ENCODE measurements at regions not wholly inside any gene's neighbourhood (a gene's known extent, or its start where the extent isn't known, plus 50 kb on each side); places are given as distances from the start of the nearest gene placed in this dataset.

- H3K4me3 ChIP-seq (ENCODE audit: low read depth, low read length): no peak overlapping the region
- TF ChIP-seq, protein P1, sequence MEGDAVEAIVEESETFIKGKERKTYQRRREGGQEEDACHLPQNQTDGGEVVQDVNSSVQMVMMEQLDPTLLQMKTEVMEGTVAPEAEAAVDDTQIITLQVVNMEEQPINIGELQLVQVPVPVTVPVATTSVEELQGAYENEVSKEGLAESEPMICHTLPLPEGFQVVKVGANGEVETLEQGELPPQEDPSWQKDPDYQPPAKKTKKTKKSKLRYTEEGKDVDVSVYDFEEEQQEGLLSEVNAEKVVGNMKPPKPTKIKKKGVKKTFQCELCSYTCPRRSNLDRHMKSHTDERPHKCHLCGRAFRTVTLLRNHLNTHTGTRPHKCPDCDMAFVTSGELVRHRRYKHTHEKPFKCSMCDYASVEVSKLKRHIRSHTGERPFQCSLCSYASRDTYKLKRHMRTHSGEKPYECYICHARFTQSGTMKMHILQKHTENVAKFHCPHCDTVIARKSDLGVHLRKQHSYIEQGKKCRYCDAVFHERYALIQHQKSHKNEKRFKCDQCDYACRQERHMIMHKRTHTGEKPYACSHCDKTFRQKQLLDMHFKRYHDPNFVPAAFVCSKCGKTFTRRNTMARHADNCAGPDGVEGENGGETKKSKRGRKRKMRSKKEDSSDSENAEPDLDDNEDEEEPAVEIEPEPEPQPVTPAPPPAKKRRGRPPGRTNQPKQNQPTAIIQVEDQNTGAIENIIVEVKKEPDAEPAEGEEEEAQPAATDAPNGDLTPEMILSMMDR (conservative IDR thresholded peaks at IDR 0.05; ENCODE audit: low read depth, low read length): no peak
- DNase-seq (ENCODE audit: low read depth): no peak
Measured at GRCh38 chr10:10952800-10953199, 64.9 kb upstream of the CELF2 start.

DNA sequence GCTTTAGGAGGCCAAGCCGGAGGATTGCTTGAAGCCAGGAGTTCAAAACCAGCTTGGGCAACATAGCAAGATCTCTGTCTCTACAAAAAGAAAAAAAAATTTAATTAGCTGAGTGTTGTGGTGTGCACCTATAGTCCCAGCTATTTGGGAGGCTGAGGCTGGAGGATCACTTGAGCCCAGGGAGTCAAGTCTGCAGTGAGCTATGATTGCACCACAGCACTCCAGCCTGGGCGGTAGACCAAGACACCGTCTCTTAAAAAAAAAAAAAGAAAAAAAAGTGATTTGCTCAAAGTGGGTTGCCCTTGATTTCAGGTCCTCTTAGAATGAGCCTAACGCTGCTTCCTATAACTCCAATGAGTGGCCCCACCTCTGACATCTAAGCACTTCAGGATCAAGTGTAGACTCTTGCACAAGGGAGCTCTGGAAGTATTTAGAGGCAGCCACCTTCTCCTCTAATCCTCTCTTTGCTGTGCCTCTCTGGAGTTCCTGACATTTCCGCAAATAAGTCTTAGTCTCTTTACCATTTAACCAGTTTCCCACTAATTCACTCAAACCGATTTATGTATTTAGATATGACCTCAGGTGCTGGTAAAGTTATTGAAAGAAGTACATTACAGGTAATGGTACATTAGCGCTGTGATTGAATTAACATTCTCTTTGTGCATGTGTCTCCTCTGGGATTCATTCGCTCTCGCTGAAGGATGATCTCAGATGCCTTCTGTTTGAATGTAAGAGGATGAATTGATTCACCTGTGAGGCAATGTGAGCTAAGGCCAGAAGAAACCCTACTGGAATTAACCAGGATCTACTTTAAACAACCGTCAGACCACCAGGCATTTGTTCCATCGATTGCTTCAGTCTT is 60.8 kb upstream of the CELF2 start:
- no peak overlapping the region for H3K4me3 ChIP-seq (ENCODE audit: low read depth, low read length)
- TF ChIP-seq, protein P1 (conservative IDR thresholded peaks at IDR 0.05; ENCODE audit: low read depth, low read length): no peak
- no peak for DNase-seq (ENCODE audit: low read depth)

GRCh38 chr10:10958041-10958440 is 59.6 kb upstream of the CELF2 start:
- no peak overlapping the region for H3K4me3 ChIP-seq (ENCODE audit: low read depth, low read length)
- no peak for DNase-seq (ENCODE audit: low read depth)
- TF ChIP-seq, protein P1 (conservative IDR thresholded peaks at IDR 0.05; ENCODE audit: low read depth, low read length): no peak

DNA sequence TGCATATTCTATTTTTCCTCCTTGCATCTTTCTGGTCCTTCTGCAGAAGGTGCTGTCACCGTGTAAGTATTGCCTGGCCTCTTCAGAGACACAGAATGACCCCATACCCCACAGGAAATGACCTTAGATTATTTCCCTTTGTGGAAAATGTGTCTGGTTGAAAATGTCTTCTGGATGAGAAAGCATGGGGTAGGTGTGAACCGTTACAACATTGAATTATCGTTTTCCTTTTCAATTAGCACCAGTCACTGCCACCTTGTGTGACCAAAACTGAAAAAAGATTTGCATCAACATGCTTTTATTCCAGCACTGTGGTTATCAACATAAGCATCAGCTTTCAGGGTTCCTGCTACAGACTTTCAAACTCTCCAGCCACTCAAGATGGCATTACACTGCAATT is 58.0 kb upstream of the CELF2 start:
- H3K4me3 ChIP-seq (ENCODE audit: low read depth, low read length): no peak overlapping the region
- no peak for DNase-seq (ENCODE audit: low read depth)
- TF ChIP-seq, protein P1 (conservative IDR thresholded peaks at IDR 0.05; ENCODE audit: low read depth, low read length): no peak

GRCh38 chr10:10960534-10960933 is 57.1 kb upstream of the CELF2 start:
- TF ChIP-seq, protein P1 (conservative IDR thresholded peaks at IDR 0.05; ENCODE audit: low read depth, low read length): no peak
- H3K4me3 ChIP-seq (ENCODE audit: low read depth, low read length): no peak overlapping the region
- DNase-seq (ENCODE audit: low read depth): no peak

- TF ChIP-seq, protein P1 (conservative IDR thresholded peaks at IDR 0.05; ENCODE audit: low read depth, low read length): no peak
- DNase-seq (ENCODE audit: low read depth): no peak
- H3K4me3 ChIP-seq (ENCODE audit: low read depth, low read length): no peak overlapping the region
Measured at GRCh38 chr10:10961072-10961471, 56.6 kb upstream of the CELF2 start.

GRCh38 chr10:10967029-10967428 is 50.6 kb upstream of the CELF2 start:
- DNase-seq (ENCODE audit: low read depth): no peak
- TF ChIP-seq, protein P1 (conservative IDR thresholded peaks at IDR 0.05; ENCODE audit: low read depth, low read length): no peak

More at GRCh38 chr10:10967029-10967428, 50.6 kb upstream of the CELF2 start:
- no peak overlapping the region for H3K4me3 ChIP-seq (ENCODE audit: low read depth, low read length)

All from choroid plexus epithelial cell (primary cell).